ENCODE measurements at regions not wholly inside any gene's neighbourhood (a gene's known extent, or its start where the extent isn't known, plus 50 kb on each side); places are given as distances from the start of the nearest gene placed in this dataset.
"Not testable (repeated sequence)": the region's sequence is repeated elsewhere in the genome, so short reads cannot be mapped to it uniquely, and the experiment has no call there.

GRCh38 chr21:35547946-35548774 lies 499.1 kb upstream of the RUNX1 start:
- DNase-seq (ENCODE audit: extremely low read depth in 1 of 2, low read depth in 1 of 2) = no peak

- no peak for DNase-seq (ENCODE audit: extremely low read depth in 1 of 2, low read depth in 1 of 2)
Measured at GRCh38 chr21:35543746-35544145, 494.6 kb upstream of the RUNX1 start.

DNA sequence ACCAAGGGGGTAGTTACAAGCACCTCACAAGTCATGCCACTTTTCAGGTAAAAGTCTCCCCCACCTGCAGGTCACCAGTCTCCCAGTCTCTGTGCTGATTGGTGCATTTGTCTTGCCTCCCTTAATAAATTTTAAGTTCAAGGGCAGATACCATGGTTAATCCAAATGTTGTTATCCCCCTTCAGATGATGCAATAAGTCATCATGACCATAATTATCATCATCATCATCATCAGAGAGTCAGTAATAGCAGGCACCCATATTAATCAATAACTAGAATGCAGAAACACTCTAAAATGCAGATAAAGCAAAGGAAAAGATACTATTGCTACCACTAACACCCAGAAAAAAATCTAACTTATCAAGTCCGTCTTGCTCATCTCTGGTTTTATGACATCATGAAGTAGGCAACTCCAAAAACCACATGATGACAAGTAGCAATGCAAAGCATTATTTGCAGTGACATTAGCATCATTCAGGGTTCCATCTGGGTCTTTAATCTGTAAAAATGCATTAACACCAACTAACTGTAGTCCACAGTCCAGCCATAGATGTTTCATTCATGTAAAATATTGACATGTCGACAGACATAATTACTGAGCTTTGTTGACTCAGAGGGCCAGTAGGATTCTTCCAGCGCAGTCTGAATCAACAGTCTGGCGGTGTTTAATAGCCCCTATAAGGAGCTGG lies 492.0 kb upstream of the RUNX1 start:
- no peak for DNase-seq (ENCODE audit: extremely low read depth in 1 of 2, low read depth in 1 of 2)

- no peak for DNase-seq (ENCODE audit: extremely low read depth in 1 of 2, low read depth in 1 of 2)
Measured at GRCh38 chr21:35538386-35538785, 489.3 kb upstream of the RUNX1 start.

- DNase-seq (ENCODE audit: extremely low read depth in 1 of 2, low read depth in 1 of 2) = no peak
Measured at GRCh38 chr21:35537604-35538003, 488.5 kb upstream of the RUNX1 start.

DNA sequence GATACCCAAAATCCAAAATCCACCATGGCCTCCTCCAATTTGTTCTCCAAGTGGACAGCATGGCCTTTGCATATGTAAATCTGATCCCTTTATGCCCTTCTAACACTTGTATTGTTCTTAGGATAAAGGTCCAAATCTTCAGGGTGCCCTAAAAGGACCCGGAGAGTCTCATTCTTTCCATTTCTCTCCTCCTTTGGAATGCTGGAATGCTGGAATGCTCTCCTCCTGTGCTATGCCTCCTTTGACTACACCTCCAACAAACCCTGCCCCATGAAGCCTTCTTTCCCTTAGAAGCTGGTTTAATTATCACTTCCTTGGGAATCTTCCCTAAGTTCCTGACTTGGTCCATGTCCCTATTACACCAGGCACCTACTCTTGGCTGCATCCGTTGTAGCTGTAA lies 484.8 kb upstream of the RUNX1 start:
- no peak for DNase-seq (ENCODE audit: extremely low read depth in 1 of 2, low read depth in 1 of 2)

GRCh38 chr21:35530766-35531165 lies 481.7 kb upstream of the RUNX1 start:
- no peak for DNase-seq (ENCODE audit: extremely low read depth in 1 of 2, low read depth in 1 of 2)

DNA sequence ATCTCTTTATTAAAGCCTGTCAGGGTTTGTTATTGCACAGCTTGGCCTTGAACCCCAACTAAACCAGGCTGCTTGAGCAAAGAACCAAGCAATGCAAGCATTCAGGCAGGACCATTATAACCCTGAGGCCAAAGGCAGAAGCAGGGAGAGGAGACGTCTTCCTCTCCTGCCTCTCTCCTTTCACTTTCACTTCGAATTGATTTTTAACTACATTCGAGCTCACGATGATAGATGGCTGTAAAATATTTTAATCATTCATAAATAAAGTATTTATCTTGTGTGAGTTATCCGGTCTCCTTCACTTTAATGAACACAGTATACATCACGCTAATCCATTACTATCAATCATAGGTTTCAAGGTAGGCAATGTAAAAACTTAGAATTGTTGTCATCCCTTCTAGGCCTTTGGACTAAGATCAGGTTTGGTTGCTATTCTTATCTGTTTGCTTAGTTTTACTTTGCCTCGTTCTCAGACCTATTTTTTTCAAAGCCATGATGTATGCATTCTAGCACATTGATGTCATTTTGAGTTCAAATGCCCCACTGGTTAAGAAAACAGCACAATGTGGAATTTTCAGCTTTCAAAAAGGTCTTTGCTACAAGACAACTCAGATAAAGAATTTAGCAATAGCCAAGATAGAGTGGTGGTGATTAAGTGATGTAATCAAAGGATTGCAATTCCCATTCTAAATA lies 480.2 kb upstream of the RUNX1 start:
- no peak for DNase-seq (ENCODE audit: extremely low read depth in 1 of 2, low read depth in 1 of 2)

DNA sequence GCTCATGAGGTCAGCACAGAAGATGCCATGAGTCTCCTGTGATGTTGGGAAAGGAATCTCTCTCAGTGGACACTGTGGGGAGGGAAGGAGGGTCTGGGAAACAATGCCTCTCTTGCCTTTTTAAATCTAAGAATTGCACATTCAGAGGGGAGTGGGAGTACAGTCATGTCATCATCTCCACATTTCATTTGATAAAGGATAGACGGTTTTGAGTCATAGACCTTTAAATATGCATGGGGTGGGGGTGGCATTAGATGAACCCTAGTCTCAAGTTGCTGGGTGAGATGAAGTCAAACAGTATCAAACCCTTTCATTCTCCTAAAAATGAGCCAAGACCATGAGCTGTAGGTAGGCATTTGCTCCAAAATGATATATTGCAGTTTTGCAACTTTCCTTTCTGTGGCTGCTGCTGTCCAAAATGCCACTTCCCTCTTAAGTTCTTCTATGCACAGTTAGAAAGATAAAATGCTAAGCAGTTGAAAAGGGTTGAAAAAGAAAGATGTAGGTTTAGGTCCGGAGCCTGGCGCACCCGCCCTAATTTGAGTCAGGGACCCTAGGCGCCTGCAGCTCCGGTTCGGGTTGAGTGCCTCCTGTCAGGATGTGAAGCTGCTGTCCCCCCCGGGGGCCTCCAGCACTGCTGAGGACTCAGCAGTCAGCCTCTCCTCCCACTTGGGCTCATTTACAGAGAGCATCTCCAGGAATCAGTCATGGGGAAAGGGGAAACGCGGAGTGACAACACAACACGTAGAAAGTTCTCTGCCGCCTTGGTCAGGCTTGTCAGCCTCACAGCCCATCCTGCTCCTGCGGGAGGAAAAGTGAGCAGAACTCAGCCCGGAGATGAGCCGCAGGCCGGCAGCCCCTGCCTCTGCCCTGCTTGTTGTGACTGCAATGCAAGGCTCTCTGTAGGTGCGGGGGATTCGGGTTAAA lies 479.3 kb upstream of the RUNX1 start:
- DNase-seq (ENCODE audit: extremely low read depth in 1 of 2, low read depth in 1 of 2) = peak in 1 of 2 donors; percentile 29

GRCh38 chr21:35527358-35527757 lies 478.3 kb upstream of the RUNX1 start:
- DNase-seq (ENCODE audit: extremely low read depth in 1 of 2, low read depth in 1 of 2) = no peak

DNA sequence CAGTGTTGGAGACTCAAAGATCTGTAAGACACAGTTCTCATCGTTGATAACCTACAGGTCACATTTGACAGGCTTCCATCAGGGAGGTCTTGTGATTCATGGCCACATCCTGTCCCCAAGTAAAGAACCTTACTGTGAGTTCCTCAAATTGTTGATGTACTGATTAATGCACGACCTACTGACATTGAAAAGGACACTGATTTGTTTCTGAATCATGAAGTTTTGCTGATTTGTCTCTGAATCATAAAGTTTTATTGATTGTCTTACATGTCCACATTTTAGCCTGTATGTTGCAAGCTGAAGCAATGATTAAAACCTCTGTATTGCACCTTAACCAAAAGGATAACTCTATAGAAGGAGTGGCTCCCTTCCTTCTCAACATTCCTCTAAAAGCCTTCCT lies 476.3 kb upstream of the RUNX1 start:
- no peak for DNase-seq (ENCODE audit: extremely low read depth in 1 of 2, low read depth in 1 of 2)

GRCh38 chr21:35521852-35522505 lies 472.9 kb upstream of the RUNX1 start:
- no peak for DNase-seq (ENCODE audit: extremely low read depth in 1 of 2, low read depth in 1 of 2)

DNA sequence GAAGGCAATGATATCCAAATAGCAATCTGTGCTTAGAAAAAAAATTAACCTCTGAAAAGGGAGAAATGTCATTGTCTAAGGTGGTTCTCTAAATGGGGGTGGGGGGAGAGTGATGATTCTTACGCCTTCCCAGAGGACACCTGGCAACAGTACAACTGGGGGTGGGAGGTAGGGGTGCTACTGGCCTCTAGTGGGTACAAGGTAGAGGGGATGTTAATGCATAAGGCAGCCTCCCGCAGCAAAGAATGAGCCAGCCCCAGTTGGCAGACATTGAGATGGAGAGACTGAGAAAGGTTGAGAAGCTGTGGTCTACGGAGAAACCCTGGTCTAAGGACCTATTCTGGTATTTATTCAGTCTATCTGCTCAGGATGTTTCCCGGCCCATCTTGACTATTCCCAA lies 472.2 kb upstream of the RUNX1 start:
- DNase-seq (ENCODE audit: extremely low read depth in 1 of 2, low read depth in 1 of 2) = no peak

DNA sequence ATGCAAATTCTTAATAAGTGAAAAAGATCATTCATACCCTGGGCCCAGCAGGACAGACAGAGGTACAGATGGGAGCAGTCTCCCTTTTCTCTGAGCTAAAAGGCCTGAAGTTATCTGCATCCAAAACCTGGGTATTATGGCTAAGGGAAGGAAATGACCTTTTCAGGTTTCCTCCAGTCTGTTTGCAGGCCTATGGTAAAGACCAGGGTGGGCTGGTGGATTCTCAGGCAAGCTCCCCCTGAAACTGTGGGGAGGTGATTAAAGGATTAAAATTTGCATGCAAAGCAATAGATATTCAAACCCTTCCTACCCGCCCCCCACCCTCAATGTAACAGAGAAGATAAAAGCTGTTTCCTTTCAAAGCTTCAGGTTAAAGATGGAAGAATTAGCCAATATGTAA lies 471.8 kb upstream of the RUNX1 start:
- no peak for DNase-seq (ENCODE audit: extremely low read depth in 1 of 2, low read depth in 1 of 2)

- DNase-seq (ENCODE audit: extremely low read depth in 1 of 2, low read depth in 1 of 2) = no peak
Measured at GRCh38 chr21:35520302-35520701, 471.2 kb upstream of the RUNX1 start.

DNA sequence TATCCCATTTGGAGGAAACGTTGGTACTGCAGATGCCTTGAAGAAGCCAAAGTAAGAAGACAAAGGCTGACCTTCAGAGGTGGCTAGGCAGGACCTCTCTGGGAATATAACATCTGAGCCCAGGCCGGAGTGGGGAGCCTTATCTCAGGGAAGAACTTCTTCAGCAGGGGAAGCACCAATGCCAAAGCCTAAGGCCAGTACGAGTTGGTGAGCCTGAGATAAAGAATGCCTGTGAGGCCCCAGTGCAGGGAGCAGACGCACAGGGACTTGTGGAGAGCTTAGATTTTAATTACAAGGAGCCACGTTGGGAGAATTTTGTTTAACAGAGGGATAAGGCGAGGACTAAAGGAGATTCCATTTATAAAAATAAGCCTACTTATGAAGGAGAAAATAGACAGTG lies 468.8 kb upstream of the RUNX1 start:
- no peak for DNase-seq (ENCODE audit: extremely low read depth in 1 of 2, low read depth in 1 of 2)

DNA sequence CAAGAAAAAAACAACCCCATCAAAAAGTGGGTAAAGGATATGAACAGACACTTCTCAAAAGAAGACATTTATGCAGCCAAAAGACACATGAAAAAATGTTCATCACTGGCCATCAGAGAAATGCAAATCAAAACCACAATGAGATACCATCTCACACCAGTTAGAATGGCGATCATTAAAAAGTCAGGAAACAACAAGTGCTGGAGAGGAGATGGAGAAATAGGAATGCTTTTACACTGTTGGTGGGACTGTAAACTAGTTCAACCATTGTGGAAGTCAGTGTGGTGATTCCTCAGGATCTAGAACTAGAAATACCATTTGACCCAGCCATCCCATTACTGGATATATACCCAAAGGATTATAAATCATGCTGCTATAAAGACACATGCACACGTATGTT lies 467.2 kb upstream of the RUNX1 start:
- not testable (repeated sequence) for DNase-seq (ENCODE audit: extremely low read depth in 1 of 2, low read depth in 1 of 2)

DNA sequence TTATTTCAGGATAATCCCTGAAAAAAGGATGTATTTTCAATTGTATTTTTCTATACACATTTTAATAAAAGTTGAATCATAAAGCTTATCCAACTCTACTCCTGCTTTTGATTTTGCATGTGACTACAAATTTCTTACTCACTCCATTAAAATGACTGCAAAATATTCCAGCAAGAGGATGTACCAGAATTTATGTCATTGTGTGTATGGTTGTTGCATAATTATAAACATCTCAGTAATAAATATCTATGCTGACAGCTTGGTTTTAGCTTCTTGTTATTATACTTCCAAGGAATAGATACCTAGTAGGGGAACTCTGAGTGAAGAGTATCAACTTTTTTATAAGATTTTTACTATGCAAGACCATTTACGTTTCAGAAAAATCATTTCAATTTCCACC lies 463.2 kb upstream of the RUNX1 start:
- no peak for DNase-seq (ENCODE audit: extremely low read depth in 1 of 2, low read depth in 1 of 2)

DNA sequence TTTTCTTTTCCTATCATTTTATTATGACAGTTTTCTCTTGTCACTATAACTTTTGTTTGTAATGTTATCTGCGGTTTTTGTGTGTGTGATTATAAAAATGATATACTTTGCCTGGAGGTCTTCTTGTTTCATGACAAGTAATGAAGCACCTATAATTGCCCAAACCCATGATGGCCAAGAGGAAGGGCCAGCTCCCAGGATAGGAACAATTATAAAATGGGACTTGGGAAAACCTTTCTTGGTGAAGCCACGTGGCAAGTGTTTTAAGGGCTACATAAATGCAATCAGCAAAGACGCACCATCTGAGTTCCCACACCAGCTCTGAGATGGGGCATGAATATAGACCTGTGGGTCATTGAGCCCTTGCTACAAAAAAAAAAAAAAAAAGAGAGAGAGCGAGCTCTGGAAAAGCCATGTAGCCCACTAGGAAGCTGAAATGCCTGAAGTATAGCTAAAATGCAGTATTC lies 462.6 kb upstream of the RUNX1 start:
- no peak for DNase-seq (ENCODE audit: extremely low read depth in 1 of 2, low read depth in 1 of 2)

Data from stimulated activated CD8-positive, alpha-beta memory T cell treated with anti-CD3 and anti-CD28 coated beads, Interleukin-7, amount 100 ng/mL, for 48 hours (primary cell).